GM23248 (cell line): ENCODE measurements at regions not wholly inside any gene's neighbourhood (a gene's known extent, or its start where the extent isn't known, plus 50 kb on each side); places are given as distances from the start of the nearest gene placed in this dataset.

Experiments used
- EZH2 ChIP-seq: fragments of 200-600 bp; sonication (generic); IDR thresholded peaks from 2 replicates; pipeline ENCODE4 v1.6.1; 2018; ENCODE audit warnings: antibody characterized with exemption, mild to moderate bottlenecking; ENCODE audit not compliant: insufficient read depth, poor library complexity, severe bottlenecking
- EZH2phosphoT487 ChIP-seq: fragments of 200-600 bp; sonication (generic); IDR thresholded peaks from 2 replicates; pipeline ENCODE4 v1.6.1; 2018; ENCODE audit warnings: antibody characterized with exemption, moderate library complexity, mild to moderate bottlenecking, low read depth; ENCODE audit not compliant: insufficient read depth

- TF ChIP-seq EZH2 (no peak), EZH2phosphoT487 (no peak)
Observed at GRCh38 chr10:31601136-31601535, 282.1 kb downstream of the ZEB1 start.
